GM19395 (cell line): ENCODE measurements at regions not wholly inside any gene's neighbourhood (a gene's known extent, or its start where the extent isn't known, plus 50 kb on each side); places are given as distances from the start of the nearest gene placed in this dataset.

Source experiments
- ATAC-seq: cut with Tn5 transposase; IDR thresholded peaks from one replicate; pipeline ENCODE4 v1.9.1; 2021; ENCODE audit warnings: mild to moderate bottlenecking, moderate library complexity; ENCODE audit not compliant: unreplicated experiment

- no peak for ATAC-seq
Measured at GRCh38 chrX:76228499-76228898, 55.6 kb downstream of the PBDC1 start.

GRCh38 chrX:76248901-76249300 lies 76.0 kb downstream of the PBDC1 start:
- ATAC-seq, result no peak

DNA sequence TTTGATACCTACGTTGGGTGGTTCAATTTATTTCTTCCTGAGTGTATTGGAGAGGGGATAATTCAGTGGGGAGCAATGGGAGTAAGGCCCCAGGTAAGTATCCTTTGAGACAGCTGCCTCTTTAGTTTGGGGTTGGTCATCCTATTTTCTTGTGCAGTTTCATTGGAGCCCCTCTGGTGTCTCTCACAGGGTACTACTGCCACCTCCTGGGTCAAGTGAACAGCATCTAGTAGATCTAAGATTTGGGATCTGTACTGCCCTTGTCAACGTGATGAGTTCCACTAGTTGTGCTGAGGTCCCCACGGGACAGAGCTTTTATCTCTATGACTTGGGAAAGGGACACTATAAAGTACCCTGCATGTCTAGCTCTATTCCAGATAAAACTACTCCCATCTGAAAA lies 80.6 kb downstream of the PBDC1 start:
- peak; percentile 97 for ATAC-seq

DNA sequence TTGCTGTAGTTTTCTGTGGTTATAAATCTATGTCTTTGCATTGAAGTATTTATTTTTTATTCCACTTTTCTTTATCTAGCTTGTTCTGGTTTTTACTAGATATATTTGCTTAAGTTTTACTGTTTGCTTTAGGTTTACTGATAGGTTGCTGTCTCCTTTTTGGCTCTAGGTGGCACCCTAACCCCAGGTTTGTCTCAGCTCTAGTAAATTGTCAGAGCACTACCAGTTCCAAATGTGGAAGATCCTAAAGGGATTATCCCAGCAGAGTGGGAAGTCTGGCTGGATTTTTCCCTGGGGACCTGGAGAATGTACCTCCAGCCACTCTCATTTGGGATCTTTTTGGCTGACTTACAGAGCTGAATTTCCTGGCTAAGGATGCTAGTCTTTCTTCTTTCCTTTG lies 106.1 kb downstream of the PBDC1 start:
- ATAC-seq, result peak; percentile 89
